GM21723 (cell line): ENCODE measurements at regions not wholly inside any gene's neighbourhood (a gene's known extent, or its start where the extent isn't known, plus 50 kb on each side); places are given as distances from the start of the nearest gene placed in this dataset.
"Not testable (repeated sequence)": the region's sequence is repeated elsewhere in the genome, so short reads cannot be mapped to it uniquely, and the experiment has no call there.

Experiments
- ATAC-seq: cut with Tn5 transposase; IDR thresholded peaks from one replicate; pipeline ENCODE4 v1.9.1; 2021; ENCODE audit warnings: mild to moderate bottlenecking, moderate library complexity; ENCODE audit not compliant: unreplicated experiment

DNA sequence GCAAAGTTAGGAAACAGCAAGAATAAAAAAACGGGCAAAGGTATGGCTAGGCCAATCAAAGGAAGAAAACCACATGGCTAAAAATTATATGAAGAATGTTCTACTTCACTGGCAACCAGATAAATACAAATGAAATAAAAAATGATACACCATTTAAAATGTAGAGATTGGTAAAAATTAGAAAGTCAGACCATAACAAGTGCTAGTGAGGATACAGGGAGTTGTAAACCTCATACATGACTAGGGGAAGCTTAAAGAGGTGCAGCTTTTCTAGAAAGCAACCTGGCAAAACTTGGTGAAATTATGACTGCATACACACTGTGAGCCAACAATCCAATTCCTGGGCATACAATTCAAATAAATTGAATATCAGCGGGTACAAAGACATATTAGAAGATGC is 119.0 kb upstream of the LIFR start:
- no peak for ATAC-seq

DNA sequence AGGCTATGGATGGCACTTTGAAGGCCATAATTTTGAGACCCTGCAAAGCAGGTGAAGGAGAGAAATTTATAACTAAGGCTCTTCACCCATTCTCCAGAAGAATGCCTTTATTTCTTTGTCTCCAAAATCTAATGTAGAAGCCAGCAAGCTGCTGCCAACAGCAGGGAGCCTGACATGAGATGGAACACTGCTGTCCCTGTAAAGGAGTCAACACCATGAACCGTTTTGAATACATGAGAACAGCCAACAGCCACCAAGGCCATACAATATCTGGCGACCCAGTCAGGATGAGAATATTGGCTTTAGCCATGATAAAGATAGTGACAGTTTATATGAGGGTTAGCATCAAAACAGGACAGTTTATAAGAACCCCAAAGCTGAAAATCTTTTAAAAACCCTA is 121.2 kb upstream of the LIFR start:
- ATAC-seq, result no peak

DNA sequence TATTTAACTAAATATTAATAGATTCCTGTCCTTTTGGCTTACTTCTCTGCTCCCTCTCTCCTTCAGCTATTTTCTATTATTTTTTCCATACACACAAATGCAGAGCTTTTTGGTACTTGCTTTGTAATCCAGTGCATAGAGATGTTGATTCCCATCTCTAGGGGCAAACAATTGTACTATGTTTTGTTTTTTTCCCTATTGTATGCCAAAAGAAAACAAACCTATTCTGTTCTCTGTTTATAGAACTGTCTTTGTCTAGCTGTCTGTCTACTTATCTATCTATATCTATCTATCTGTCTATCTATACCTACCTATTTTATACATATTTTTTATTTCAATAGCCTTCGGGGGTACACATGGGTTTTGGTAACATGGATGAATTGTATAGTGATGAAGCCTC is 121.6 kb upstream of the LIFR start:
- no peak for ATAC-seq

DNA sequence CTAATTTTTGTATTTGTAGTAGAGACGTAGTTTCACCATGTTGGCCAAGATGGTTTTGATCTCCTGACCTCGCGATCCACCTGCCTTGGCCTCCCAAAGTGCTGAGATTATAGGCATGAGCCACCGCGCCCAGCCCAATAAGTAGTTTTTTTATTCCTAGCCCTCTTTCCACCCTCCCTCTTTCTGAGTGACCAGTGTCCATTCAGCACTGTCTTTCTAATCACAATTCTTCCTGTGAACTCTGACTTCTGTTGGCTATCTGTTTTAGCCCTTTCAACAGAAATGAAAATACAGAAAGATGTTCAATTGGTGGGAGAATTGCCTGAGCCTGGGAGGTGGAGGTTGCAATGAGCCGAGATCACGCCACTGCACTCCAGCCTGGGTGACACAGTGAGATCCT is 122.3 kb upstream of the LIFR start:
- ATAC-seq, result not testable (repeated sequence)

DNA sequence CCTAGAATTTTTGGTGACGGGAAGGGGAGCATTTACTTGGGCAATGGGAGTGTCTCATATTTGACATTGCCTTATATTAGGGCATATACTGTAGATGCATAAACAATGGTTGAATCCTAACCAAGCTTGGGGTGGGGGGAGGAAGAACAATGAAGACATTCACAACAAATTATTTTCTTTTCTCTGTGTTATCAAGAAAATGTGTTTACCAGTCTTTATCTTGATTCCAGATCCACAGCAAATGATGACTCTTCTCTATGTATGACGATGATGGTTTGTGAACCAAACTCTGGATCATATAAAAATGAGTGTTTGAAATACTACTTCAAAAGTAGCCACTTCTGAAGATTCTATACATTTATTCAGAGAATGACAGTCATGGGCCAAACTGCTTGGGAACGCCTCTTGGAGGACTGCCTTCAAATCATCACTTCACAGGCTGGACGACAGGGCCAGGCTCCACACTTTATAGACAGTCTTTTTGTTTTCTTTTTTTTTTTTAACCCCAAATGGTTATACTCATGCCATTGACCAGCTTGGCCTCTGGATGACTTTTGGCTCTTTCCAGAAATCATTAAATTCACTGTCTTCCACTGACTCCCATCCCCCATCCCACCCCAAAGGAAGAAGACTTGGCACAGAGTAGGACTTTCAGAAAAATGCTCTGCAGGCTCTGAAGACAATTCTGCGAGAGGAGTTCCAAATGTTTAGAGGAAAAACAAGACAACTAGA is 123.8 kb upstream of the LIFR start:
- no peak for ATAC-seq

DNA sequence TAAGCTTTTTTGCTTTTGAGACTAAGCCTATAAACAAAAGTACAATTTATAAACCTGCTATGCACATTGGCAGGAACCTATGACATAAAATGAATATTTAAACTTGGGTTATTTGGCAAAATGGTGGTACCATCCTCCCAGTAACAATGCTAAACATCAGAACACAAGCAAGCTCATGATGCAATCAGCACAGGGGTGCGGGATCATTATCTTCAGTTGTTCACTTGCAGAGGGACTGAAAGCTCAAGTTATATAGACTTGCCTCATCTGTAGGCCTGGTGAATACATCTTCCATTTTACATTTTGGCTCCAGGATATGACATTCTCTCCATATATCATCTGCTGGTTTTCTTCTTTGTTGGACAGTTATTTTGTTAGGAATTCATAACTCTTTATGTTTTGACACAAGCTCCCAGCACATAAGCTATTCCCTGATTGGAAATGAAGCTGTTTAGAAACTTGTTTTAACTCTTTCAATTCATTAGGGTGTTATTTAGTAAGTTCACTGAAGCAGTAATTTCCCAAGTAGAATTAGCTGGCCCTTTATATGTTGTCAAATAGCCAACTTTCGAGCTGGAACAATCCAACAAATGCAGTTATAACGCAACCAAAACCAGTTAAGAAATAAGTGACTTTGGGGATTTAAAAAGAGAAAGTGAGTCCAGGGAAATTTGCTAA is 124.7 kb upstream of the LIFR start:
- ATAC-seq, result no peak

DNA sequence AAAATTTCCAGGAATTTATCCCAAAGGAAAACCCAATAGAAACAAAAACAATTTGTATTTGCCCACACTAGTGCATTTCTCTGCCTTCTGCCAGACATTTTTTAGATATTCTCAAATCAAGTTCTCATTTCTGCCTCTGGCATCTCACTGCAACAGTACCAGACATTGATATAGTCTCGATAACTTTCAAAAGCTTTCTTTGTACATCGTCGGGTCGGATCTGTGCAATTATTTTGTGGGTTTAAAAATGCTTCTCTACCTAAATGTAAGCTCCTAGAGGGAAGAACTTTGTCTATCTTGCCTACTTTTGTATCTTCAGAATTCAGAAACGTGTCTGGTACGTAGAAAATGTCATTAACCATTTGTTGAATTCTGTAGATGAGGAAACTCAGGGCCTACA is 125.5 kb upstream of the LIFR start:
- ATAC-seq, result no peak

DNA sequence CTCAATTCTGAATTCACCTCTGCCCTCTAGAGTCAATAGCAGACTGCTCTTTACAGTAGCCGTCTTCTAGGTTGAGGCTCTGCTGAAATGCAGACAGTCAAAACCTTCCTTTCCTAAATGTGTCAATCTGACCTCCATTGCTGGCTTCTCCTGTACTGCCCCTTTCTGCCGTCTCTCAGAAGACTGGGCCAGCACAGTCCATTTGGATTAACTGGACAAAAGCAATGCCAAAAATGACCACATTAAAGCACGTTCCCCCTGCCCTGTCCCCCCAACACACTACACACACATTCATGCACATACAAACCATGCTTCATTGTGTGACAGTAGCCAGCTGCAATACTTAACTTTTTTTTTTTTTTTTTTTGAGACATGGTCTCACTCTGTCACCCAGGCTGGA is 130.2 kb upstream of the LIFR start:
- no peak for ATAC-seq

DNA sequence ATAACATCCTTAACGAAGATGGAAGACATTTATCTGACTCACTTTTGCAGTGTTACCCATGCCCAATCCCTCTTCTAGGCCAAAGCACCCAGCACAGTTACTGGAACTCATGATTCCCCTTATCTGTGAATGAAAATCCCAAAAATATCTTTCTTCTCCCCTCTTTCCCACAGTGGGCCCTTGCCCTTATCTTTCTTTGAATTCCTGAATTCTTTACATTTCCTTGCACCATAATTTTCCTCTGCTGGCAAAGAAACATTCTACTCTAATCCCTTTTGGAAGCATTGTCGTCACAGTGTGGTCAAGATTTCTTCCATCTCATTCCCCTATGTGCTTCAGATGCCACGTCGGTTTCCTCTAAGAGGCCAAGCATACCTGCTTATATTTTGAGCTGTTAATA is 135.9 kb upstream of the LIFR start:
- ATAC-seq, result no peak

DNA sequence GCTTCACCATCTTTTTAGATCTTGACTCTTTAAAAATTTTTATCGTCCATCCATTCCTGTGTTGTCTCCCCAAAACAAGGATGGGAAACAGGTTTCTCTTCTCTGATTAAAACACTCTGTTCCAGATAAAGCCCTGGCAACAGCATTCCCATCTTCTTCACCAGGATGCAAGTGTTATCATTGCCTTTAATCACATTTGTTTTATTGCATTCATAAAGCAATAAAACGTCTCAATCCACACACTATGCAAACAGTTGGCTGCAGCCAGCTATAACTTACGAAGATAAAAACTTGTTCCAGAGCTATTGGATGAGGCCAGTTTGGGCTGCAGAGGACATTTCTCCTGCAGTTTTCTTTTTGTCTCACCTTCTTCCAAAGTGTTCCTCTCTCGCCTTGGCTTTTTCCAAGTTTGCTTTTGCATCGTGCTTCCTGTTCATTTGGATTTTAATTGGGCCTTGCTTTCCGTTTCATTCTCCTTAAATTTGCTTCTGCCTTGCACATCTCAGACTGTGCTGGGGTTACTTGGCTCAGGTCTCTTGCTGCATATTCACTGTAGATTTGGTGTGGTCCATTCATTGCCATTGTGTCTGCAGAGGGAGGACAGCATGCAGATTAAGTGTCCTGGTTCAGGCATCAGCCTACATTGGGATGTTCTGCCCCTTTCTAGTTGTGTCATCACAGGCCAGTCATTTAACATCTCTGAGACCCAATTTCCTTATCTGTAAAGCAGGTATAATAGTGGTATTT is 136.5 kb upstream of the LIFR start:
- ATAC-seq, result no peak

DNA sequence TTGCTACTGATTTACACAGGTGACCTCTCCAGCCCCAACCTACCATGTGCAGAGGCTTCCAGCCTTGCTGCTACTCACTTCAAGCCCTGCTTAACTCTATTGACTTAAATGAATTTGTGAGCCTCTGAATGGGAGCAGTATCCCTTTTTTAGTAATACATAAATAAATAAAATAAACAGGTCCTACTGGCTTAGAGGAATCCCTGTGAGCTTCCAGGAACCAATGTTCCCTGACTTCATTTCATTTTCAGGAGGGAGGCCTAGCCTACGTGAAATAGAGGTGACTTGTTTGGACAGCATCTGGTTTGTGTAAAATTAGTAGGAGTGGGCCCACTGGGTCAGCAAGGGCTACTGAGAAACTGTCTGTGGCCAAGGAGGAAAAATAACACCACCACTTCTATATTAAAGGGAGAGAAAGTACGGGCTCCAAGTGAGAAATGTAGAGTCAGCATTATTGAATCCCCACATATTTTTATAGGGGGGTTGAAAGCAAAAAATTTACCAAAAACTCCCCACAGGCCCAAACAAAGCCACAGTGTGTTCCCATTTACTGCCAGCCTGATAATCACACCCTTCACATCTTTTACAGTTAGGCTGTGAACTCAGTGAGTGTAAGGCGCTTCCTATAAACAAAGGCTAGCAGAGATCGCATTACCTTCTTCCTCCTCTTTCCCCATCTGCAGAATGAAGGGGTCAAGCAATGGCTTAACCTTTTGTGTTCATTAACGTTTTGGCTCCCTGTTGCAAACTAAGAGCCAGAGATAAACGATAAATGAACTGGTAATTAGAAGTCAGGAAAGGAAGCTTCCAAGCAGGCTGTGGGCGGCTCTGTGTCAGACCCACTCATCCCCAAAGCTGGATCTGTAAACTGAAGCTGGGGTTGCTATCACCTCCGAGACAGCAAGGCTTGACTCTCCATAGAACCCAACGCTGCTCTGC is 138.8 kb upstream of the LIFR start:
- no peak for ATAC-seq

DNA sequence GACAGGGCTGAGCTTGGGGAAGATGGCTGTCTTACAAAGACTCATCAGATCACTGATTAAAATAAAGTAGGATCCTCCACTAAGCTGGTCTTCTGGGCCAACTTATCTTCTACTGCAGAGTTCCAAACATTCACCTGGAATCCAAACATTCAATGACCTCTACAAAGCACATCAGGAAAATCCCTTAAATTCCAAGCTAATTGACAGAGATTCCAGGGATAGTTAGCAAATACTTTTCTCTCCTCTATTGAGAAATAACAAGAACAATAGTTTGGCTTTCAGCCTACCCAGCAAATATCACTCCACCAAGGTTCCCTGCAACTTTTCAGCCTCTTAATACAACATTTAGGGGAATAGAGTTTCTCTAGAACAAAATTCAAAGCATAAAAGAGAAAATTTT is 140.6 kb upstream of the LIFR start:
- ATAC-seq, result no peak

DNA sequence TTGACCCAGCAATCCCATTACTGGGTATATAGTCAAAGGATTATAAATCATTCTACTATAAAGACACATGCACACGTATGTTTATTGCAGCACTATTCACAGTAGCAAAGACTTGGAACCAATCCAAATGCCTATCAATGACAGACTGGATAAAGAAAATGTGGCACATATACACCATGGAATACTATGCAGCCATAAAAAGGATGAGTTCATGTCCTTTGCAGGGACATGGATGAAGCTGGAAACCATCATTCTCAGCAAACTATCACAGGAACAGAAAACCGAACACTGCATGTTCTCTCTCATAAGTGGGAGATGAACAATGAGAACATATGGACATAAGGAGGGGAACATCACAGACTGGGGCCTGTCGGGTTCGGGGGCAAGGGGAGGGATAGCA is 140.3 kb upstream of the OSMR start:
- not testable (repeated sequence) for ATAC-seq

DNA sequence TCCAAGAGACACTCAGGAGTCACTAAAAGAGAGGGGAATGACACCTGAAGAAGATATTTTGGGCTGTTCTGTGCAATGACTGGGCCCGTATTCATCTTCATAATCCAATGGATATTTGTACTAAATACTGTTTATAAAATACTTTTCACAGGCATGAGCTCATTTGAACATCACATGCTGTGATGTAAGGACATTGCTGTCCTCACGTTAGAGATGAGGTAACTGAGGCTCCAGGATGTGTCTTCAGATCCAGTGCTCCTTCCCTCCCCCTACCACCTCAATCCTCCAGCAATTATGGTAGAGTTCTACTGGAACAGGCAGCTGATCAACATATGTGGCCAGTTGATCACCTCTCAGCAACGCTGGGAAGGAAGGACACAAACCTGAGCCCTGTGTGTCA is 139.4 kb upstream of the OSMR start:
- no peak for ATAC-seq

DNA sequence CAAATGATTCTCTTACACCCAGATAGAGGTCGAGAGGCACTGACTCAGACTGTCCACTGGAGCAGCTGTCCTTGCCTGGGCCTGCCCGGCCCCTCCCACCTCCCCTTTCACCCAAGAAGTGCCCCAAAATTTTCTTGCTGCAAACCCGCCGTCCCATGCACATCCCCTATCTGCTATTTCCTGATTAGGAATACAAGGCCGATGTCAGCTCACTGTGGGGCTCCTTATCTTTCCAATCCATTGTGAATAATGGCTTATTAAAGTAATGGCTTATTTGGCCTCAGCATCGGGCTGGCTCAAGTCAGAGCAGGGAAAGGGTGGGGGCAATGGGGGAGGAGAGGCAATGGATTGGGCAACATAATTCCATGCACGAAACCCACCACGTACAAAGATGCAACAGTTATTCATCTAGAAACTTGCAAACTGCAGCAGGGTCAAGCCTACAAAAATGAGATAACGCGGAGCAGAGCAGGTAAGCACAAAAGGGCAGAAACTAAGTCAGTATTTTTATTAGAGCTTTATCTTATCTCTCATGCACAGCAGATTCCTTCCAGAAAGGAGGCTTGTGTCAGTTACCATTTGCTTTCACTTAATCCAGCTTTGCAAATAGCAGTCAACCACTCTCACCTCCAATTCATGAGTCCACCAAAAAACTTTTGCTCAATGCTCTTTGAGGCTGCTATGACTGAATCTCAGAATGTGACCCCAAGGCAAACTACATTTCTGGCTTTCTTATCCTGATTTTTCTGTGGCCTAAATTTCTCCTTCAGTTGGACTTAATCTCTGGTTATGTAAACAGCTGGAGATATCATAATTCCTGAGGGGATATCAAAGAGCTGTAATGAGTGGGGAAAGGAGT is 138.2 kb upstream of the OSMR start:
- ATAC-seq, result no peak

DNA sequence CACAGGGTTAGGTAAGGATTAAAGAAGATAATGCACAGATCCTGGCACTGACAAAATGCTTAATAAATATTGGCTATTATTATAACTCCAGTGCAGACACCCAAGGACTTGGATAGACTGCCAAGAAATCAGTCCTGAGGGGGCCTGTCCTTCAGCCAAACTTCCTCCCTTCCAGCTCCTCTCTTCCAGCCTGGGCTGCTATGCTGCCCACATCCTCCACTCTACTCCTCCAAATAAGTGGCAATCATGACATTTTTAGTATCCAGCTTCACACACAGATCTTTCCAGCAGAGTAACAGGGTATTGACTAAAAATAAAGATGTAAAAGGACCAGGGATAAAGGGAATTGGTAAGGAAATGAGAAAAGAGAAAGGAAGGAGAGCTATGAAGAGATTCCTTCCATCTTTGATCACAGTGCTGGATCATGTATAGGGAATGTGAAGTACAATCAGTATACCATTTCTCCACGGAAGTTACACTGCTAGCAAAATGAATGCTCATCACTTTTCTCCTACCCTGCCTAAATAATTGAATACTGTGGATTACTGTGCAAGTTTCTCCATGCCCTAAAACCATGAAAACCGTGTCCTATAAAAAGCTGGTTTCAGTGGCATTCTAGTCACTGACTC is 136.0 kb upstream of the OSMR start:
- ATAC-seq, result no peak

DNA sequence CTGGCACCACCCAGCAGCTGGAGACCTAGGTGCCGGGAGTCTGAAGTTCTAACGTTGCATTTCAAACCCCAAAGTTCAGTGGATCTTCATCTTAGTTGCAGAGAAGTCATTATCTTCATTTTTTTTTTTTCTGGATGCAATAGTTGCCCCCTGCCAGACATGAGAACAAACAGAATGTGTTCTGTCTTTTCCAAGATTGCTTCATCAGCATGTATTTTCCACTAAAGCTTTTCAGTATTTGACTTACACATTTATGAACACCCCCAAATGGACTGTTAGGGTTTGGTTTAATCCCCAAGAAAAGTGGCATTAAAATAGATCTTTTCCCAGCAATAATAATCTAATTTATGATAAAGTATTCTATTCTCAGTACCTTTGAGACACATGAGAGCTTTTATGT is 135.2 kb upstream of the OSMR start:
- no peak for ATAC-seq

DNA sequence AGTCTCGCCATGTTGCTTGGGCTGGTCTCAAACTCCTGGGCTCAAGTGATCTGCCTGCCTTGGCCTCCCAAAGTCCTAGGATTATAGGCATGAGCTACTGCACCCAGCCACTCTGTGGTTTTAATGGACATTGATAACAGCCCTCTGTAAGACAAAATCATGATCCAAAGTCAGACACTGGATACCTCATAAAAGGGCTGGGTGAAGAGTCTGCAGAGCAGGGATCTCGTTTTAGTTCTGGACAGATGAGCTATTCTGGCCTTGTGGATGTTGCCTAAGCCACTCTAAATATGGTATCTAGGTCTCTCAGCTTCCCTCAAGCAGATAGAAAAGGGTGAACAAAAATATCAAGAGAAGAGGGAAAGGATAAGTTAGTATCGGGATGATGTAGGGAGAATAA is 133.4 kb upstream of the OSMR start:
- no peak for ATAC-seq

DNA sequence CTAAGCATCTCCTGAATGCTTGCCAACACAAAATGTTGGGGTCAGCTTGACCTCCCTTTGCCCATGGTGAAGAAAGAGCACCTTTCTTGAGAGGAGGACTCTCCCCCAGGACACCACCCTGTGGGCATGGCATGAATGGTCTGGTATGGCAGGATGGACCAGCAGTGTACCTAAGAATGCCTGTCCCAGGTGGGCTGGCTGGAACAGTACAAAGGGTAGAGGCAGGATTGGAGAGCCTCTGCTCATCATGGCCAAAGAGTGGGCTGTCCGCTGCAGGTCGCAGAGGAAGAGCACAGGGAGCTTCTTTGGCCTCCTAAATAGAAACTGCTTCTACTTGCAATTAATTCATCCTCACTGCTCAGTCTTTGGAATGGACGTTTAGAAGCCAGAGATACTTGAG is 131.6 kb upstream of the OSMR start:
- ATAC-seq, result no peak
